H9 (cell line): ENCODE measurements at regions not wholly inside any gene's neighbourhood (a gene's known extent, or its start where the extent isn't known, plus 50 kb on each side); places are given as distances from the start of the nearest gene placed in this dataset.

ENCODE experiments used
- DNase-seq: peaks from one replicate; pipeline ENCODE4 v3.0.0-alpha.2; 2017
- H2AFZ ChIP-seq: one replicate; pipeline ENCODE4 v1.6.1; 2013; ENCODE audit warnings: mild to moderate bottlenecking, low read length, control low read depth, moderate library complexity
- H2AK5ac ChIP-seq: 2 replicates; pipeline ENCODE4 v1.6.1; 2013; ENCODE audit warnings: low read length, control low read depth, mixed read lengths; ENCODE audit not compliant: insufficient read length
- H2BK120ac ChIP-seq: one replicate; pipeline ENCODE4 v1.6.1; 2013; ENCODE audit warnings: low read depth, mild to moderate bottlenecking, low read length, control low read depth, inconsistent platforms; ENCODE audit not compliant: poor library complexity, severe bottlenecking
- H2BK12ac ChIP-seq: 2 replicates; pipeline ENCODE4 v1.6.1; 2013; ENCODE audit warnings: low read length, control low read depth, mixed read lengths, low read depth; ENCODE audit not compliant: insufficient read length
- H2BK15ac ChIP-seq: 2 replicates; pipeline ENCODE4 v1.6.1; 2013; ENCODE audit warnings: low read depth, low read length, control low read depth
- H2BK20ac ChIP-seq: one replicate; pipeline ENCODE4 v1.6.1; 2013; ENCODE audit warnings: low read depth, mild to moderate bottlenecking, low read length, control low read depth, inconsistent platforms; ENCODE audit not compliant: poor library complexity, severe bottlenecking
- H2BK5ac ChIP-seq: 2 replicates; pipeline ENCODE4 v1.6.1; 2013; ENCODE audit warnings: low read length, control low read depth, mixed read lengths; ENCODE audit not compliant: insufficient read length
- H3K14ac ChIP-seq: 2 replicates; pipeline ENCODE4 v1.6.1; 2013; ENCODE audit warnings: low read length, control low read depth; ENCODE audit not compliant: insufficient read depth
- H3K18ac ChIP-seq: 2 replicates; pipeline ENCODE4 v1.6.1; 2013; ENCODE audit warnings: low read depth, mild to moderate bottlenecking, mixed read lengths, low read length, control low read depth; ENCODE audit not compliant: insufficient read length
- H3K23ac ChIP-seq: 2 replicates; pipeline ENCODE4 v1.6.1; 2013; ENCODE audit warnings: low read length, control low read depth, mixed read lengths, low read depth; ENCODE audit not compliant: insufficient read length
- H3K23me2 ChIP-seq: 2 replicates; pipeline ENCODE4 v1.6.1; 2013; ENCODE audit warnings: low read depth, mild to moderate bottlenecking, mixed read lengths, low read length, control low read depth; ENCODE audit not compliant: insufficient read length, poor library complexity, severe bottlenecking
- H3K27ac ChIP-seq: 2 replicates; pipeline ENCODE4 v1.5.1; 2013; ENCODE audit warnings: low read length, control low read depth, mixed read lengths, low read depth; ENCODE audit not compliant: insufficient read length
- H3K27me3 ChIP-seq: 2 replicates; pipeline ENCODE4 v1.6.1; 2013; ENCODE audit warnings: low read length, control low read depth, inconsistent platforms; ENCODE audit not compliant: insufficient read depth
- H3K4ac ChIP-seq: 2 replicates; pipeline ENCODE4 v1.6.1; 2013; ENCODE audit warnings: low read depth, mild to moderate bottlenecking, control low read depth, inconsistent platforms, low read length, moderate library complexity
- H3K4me1 ChIP-seq: 2 replicates; pipeline ENCODE4 v1.6.1; 2013; ENCODE audit warnings: low read length, control low read depth, inconsistent platforms; ENCODE audit not compliant: insufficient read depth
- H3K4me2 ChIP-seq: 2 replicates; pipeline ENCODE4 v1.6.1; 2013; ENCODE audit warnings: low read length, control low read depth, mixed read lengths; ENCODE audit not compliant: insufficient read length, insufficient read depth
- H3K56ac ChIP-seq: 2 replicates; pipeline ENCODE4 v1.6.1; 2013; ENCODE audit warnings: low read depth, mild to moderate bottlenecking, mixed read lengths, low read length, control low read depth; ENCODE audit not compliant: insufficient read length
- H3K79me1 ChIP-seq: 2 replicates; pipeline ENCODE4 v1.6.1; 2013; ENCODE audit warnings: low read depth, mild to moderate bottlenecking, moderate library complexity, low read length, control low read depth, inconsistent platforms; ENCODE audit not compliant: insufficient read depth, poor library complexity, severe bottlenecking
- H3K79me2 ChIP-seq: 2 replicates; pipeline ENCODE4 v1.6.1; 2013; ENCODE audit warnings: low read length, control low read depth, inconsistent platforms; ENCODE audit not compliant: insufficient read depth
- H3K9ac ChIP-seq: 2 replicates; pipeline ENCODE4 v1.6.1; 2013; ENCODE audit warnings: low read length, control low read depth, mixed read lengths; ENCODE audit not compliant: insufficient read length; ENCODE audit errors: extremely low read depth
- H3K9me3 ChIP-seq: one replicate; pipeline ENCODE4 v1.6.1; 2013; ENCODE audit warnings: low read depth, low read length, inconsistent platforms; ENCODE audit not compliant: control insufficient read depth
- H3T11ph ChIP-seq: one replicate; pipeline ENCODE4 v1.6.1; 2013; ENCODE audit warnings: mild to moderate bottlenecking, low read length, control low read depth, inconsistent platforms
- H4K20me1 ChIP-seq: one replicate; pipeline ENCODE4 v1.6.1; 2013; ENCODE audit not compliant: control insufficient read depth, insufficient read length, insufficient read depth
- H4K5ac ChIP-seq: 2 replicates; pipeline ENCODE4 v1.6.1; 2013; ENCODE audit warnings: low read depth, mild to moderate bottlenecking, mixed read lengths, low read length, control low read depth; ENCODE audit not compliant: insufficient read length
- H4K8ac ChIP-seq: replicated peaks from 2 replicates; pipeline ENCODE4 v1.6.1; 2013; ENCODE audit warnings: low read length, control low read depth, mixed read lengths, low read depth; ENCODE audit not compliant: insufficient read length
- H4K91ac ChIP-seq: 2 replicates; pipeline ENCODE4 v1.6.1; 2013; ENCODE audit warnings: low read depth, mild to moderate bottlenecking, moderate library complexity, mixed read lengths, low read length, control low read depth; ENCODE audit not compliant: insufficient read length
- H3K27ac Mint-ChIP-seq, 3 experiments: 2 replicates in 2 of 3; 3 replicates in 1 of 3; pipeline ENCODE4 v1.8.0; 2020 to 2021; ENCODE audit warnings: mixed read lengths in 3 of 3, mild to moderate bottlenecking in 1 of 3, moderate library complexity in 1 of 3
- H3K27me3 Mint-ChIP-seq: 2 replicates; pipeline ENCODE4 v1.8.0; 2021; ENCODE audit warnings: low read depth, mild to moderate bottlenecking, moderate library complexity, mixed read lengths
- H3K36me3 Mint-ChIP-seq, 3 experiments: 2 replicates in 2 of 3; 3 replicates in 1 of 3; pipeline ENCODE4 v1.8.0; 2020 to 2021; ENCODE audit warnings: low read depth in 3 of 3, mixed read lengths in 3 of 3; ENCODE audit not compliant: insufficient read depth in 1 of 3
- H3K4me1 Mint-ChIP-seq, 2 experiments: 2 replicates each; pipeline ENCODE4 v1.8.0; 2020; ENCODE audit warnings: mixed read lengths in 2 of 2
- H3K4me3 Mint-ChIP-seq, 2 experiments: 2 replicates in 1 of 2; 3 replicates in 1 of 2; pipeline ENCODE4 v1.8.0; 2020 to 2021; ENCODE audit warnings: mild to moderate bottlenecking in 2 of 2, mixed read lengths in 2 of 2, moderate library complexity in 1 of 2
- H3K9me3 Mint-ChIP-seq, 2 experiments: 2 replicates in 1 of 2; 3 replicates in 1 of 2; pipeline ENCODE4 v1.8.0; 2020; ENCODE audit warnings: mild to moderate bottlenecking in 2 of 2, mixed read lengths in 2 of 2, moderate library complexity in 1 of 2
- WGBS: extraction: QIAGEN DNeasy Blood & Tissue Kit; methylation state at CpG from one replicate; pipeline ENCODE4 v1.1.7; 2013; ENCODE audit warnings: missing lambda C conversion rate, low lambda C conversion rate, mixed read lengths; ENCODE audit not compliant: insufficient read length; ENCODE audit errors: extremely low coverage; 5-methylcytosine and 5-hydroxymethylcytosine counted together
- TF ChIP-seq, protein P1 (sequence below): fragments of 200-600 bp; sonication (generic); conservative IDR thresholded peaks from 3 replicates; pipeline ENCODE4 v1.8.0; 2021; ENCODE audit warnings: antibody characterized with exemption, mild to moderate bottlenecking

- H3K4me1 ChIP-seq: no peaks in the 10 kb centered on the region
- no peak overlapping the region for H2AK5ac ChIP-seq
- no peak overlapping the region for H3K56ac ChIP-seq
- no peak for DNase-seq
- no peaks in the 10 kb centered on the region for H3K9me3 ChIP-seq
- H3K14ac ChIP-seq: no peak overlapping the region
- Mint-ChIP-seq H3K27me3 (no peaks in the 10 kb centered on the region), H3K27ac (no peak overlapping the region), H3K4me1 (0 out of 4 replicates have a peak, but pooled peaks cover 0 to 1% of the 10 kb centered on the region in 2 experiments), H3K36me3 (peaks cover 0 to 4% (median 0%) of the 10 kb centered on the region in 3 experiments; a peak in 2 of 7 replicates), H3K9me3 (peaks cover 0 to 3% of the 10 kb centered on the region in 2 experiments; a peak in 2 of 5 replicates), H3K4me3 (no peak overlapping the region)
- no peaks in the 10 kb centered on the region for H3K79me2 ChIP-seq
- no peaks in the 10 kb centered on the region for H3K27me3 ChIP-seq
- H2BK5ac ChIP-seq: no peak overlapping the region
- no peak overlapping the region for H2BK20ac ChIP-seq
- no peak overlapping the region for H3K4me2 ChIP-seq
- H3K23me2 ChIP-seq: no peaks in the 10 kb centered on the region
- no peaks in the 10 kb centered on the region for H3K79me1 ChIP-seq
- no peaks in the 10 kb centered on the region for H4K20me1 ChIP-seq
- H2BK12ac ChIP-seq: no peak overlapping the region
- no CpG with 5 or more reads among the region's 1 CpG for WGBS
- TF ChIP-seq, protein P1, sequence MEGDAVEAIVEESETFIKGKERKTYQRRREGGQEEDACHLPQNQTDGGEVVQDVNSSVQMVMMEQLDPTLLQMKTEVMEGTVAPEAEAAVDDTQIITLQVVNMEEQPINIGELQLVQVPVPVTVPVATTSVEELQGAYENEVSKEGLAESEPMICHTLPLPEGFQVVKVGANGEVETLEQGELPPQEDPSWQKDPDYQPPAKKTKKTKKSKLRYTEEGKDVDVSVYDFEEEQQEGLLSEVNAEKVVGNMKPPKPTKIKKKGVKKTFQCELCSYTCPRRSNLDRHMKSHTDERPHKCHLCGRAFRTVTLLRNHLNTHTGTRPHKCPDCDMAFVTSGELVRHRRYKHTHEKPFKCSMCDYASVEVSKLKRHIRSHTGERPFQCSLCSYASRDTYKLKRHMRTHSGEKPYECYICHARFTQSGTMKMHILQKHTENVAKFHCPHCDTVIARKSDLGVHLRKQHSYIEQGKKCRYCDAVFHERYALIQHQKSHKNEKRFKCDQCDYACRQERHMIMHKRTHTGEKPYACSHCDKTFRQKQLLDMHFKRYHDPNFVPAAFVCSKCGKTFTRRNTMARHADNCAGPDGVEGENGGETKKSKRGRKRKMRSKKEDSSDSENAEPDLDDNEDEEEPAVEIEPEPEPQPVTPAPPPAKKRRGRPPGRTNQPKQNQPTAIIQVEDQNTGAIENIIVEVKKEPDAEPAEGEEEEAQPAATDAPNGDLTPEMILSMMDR: no peak
- H4K91ac ChIP-seq: no peak overlapping the region
- no peak overlapping the region for H2BK15ac ChIP-seq
- no peak overlapping the region for H2AFZ ChIP-seq
- no peak overlapping the region for H3K27ac ChIP-seq
- H3K18ac ChIP-seq: no peak overlapping the region
- no peak overlapping the region for H3K23ac ChIP-seq
- H3K4ac ChIP-seq: no peak overlapping the region
- no peak overlapping the region for H3T11ph ChIP-seq
- H2BK120ac ChIP-seq: no peak overlapping the region
- no peak overlapping the region for H3K9ac ChIP-seq
- H4K8ac ChIP-seq: no peak overlapping the region
- no peak overlapping the region for H4K5ac ChIP-seq
Measured at GRCh38 chrX:96140796-96141195, 543.8 kb upstream of the DIAPH2 start.
